NCI-H1694 (cell line): ENCODE measurements at regions not wholly inside any gene's neighbourhood (a gene's known extent, or its start where the extent isn't known, plus 50 kb on each side); places are given as distances from the start of the nearest gene placed in this dataset.

Source experiments
- DNase-seq: peaks from one replicate; lab custom pipeline; 2025; lab: John Stamatoyannopoulos, UW

GRCh38 chr2:58866040-58866439 lies 624.9 kb upstream of the FANCL start:
- no peak for DNase-seq

GRCh38 chr2:58865436-58865835 lies 624.3 kb upstream of the FANCL start:
- DNase-seq, result no peak

- DNase-seq, result no peak
Observed at GRCh38 chr2:58862244-58862643, 621.1 kb upstream of the FANCL start.

GRCh38 chr2:58860586-58860985 lies 619.5 kb upstream of the FANCL start:
- no peak for DNase-seq

GRCh38 chr2:58856100-58856499 lies 615.0 kb upstream of the FANCL start:
- no peak for DNase-seq

GRCh38 chr2:58853420-58853819 lies 612.3 kb upstream of the FANCL start:
- DNase-seq, result no peak

- no peak for DNase-seq
Observed at GRCh38 chr2:58852905-58853304, 611.8 kb upstream of the FANCL start.

- no peak for DNase-seq
Observed at GRCh38 chr2:58852243-58852642, 611.1 kb upstream of the FANCL start.

GRCh38 chr2:58851598-58851997 lies 610.5 kb upstream of the FANCL start:
- DNase-seq, result no peak

GRCh38 chr2:58845011-58845410 lies 603.9 kb upstream of the FANCL start:
- DNase-seq, result no peak

GRCh38 chr2:58842501-58843155 lies 601.5 kb upstream of the FANCL start:
- no peak for DNase-seq

- no peak for DNase-seq
Observed at GRCh38 chr2:58834404-58834803, 593.3 kb upstream of the FANCL start.

GRCh38 chr2:58826795-58827194 lies 585.7 kb upstream of the FANCL start:
- DNase-seq, result no peak

- DNase-seq, result no peak
Observed at GRCh38 chr2:58812771-58813344, 571.7 kb upstream of the FANCL start.

GRCh38 chr2:58805126-58805525 lies 564.0 kb upstream of the FANCL start:
- no peak for DNase-seq

GRCh38 chr2:58803192-58803591 lies 562.1 kb upstream of the FANCL start:
- DNase-seq, result no peak

- no peak for DNase-seq
Observed at GRCh38 chr2:58800881-58801280, 559.8 kb upstream of the FANCL start.

GRCh38 chr2:58798676-58799208 lies 557.6 kb upstream of the FANCL start:
- no peak for DNase-seq

GRCh38 chr2:58796239-58796910 lies 555.2 kb upstream of the FANCL start:
- no peak for DNase-seq

GRCh38 chr2:58794916-58795315 lies 553.8 kb upstream of the FANCL start:
- DNase-seq, result no peak

GRCh38 chr2:58794103-58794502 lies 553.0 kb upstream of the FANCL start:
- DNase-seq, result no peak

- no peak for DNase-seq
Observed at GRCh38 chr2:58788402-58788801, 547.3 kb upstream of the FANCL start.

GRCh38 chr2:58770846-58771245 lies 529.7 kb upstream of the FANCL start:
- no peak for DNase-seq
